ENCODE measurements at regions not wholly inside any gene's neighbourhood (a gene's known extent, or its start where the extent isn't known, plus 50 kb on each side); places are given as distances from the start of the nearest gene placed in this dataset.

- TF ChIP-seq CTCF (IDR thresholded peaks at IDR 0.05) (no peak), POLR2A (IDR thresholded peaks at IDR 0.05) (no peak), POLR2AphosphoS5 (IDR thresholded peaks at IDR 0.05) (no peak), EP300 (IDR thresholded peaks at IDR 0.05) (no peak)
Measured at GRCh38 chr5:158326256-158326655, 467.3 kb upstream of the CLINT1 start.
